ENCODE measurements at regions not wholly inside any gene's neighbourhood (a gene's known extent, or its start where the extent isn't known, plus 50 kb on each side); places are given as distances from the start of the nearest gene placed in this dataset.

GRCh38 chr4:65724973-65725372, 54.7 kb upstream of the EPHA5 start:
- TF ChIP-seq POLR2A (IDR thresholded peaks at IDR 0.05) (no peak), CTCF (IDR thresholded peaks at IDR 0.05) (no peak)
